ENCODE measurements at regions not wholly inside any gene's neighbourhood (a gene's known extent, or its start where the extent isn't known, plus 50 kb on each side); places are given as distances from the start of the nearest gene placed in this dataset.
A peak's percentile ranks its signal among the peaks of the same experiment; 100 is the strongest.

- BruUV-seq (replicated peaks) = no TSS peak
Observed at GRCh38 chr20:24303393-24304170, 165.8 kb upstream of the SYNDIG1 start.

DNA sequence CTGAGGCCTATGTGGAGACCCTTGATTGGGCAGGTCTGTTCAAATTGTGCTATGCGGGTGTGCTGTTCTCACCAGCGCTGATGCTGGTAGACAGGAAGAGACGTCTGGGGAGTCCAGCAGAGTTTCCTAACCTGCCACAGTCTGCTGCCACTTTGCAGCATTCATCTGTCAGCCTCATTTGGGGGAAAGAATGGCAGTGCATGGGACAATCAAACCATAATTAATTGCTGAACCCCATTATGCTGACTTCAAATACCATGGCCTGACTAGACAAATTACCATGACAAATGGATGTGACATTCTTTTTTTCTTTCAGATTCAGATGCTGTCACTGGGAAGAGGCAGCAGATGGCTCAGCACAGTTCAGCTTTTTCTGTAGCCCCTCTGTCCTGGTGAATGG is 171.4 kb upstream of the SYNDIG1 start:
- TF ChIP-seq EZH2 (IDR thresholded peaks at IDR 0.05; ENCODE audit: low read depth) = no peak
- TF ChIP-seq CTCF (conservative IDR thresholded peaks at IDR 0.05) = no peak
- ChIA-PET CTCF (no interaction called here), POLR2A (ENCODE audit: unreplicated experiment) (no interaction called here)
- no TSS peak for BruUV-seq (replicated peaks)
- H3K4me1 ChIP-seq (replicated peaks; ENCODE audit: insufficient read depth) = no peaks in the 10 kb centered on the region
- H3K4me3 ChIP-seq = no peak overlapping the region
- H4K20me1 ChIP-seq (ENCODE audit: insufficient read depth) = no peaks in the 10 kb centered on the region
- H3K9me2 ChIP-seq (ENCODE audit: insufficient read depth) = no peaks in the 10 kb centered on the region
- H3K36me3 ChIP-seq (ENCODE audit: low read depth) = no peaks in the 10 kb centered on the region
- no peak for DNase-seq
- no peak overlapping the region for H3K27ac ChIP-seq
- H3K79me2 ChIP-seq (ENCODE audit: low read depth) = no peaks in the 10 kb centered on the region
- no peak overlapping the region for H3K4me2 ChIP-seq
- intact Hi-C loops (cut with micrococcal nuclease; ENCODE audit: unreplicated experiment) = no loop called here
- H3F3A ChIP-seq (ENCODE audit: insufficient read depth, low read depth) = no peaks in the 10 kb centered on the region
- H2AFZ ChIP-seq = no peak overlapping the region
- H3K9me3 ChIP-seq (ENCODE audit: insufficient read depth, low read depth) = no peaks in the 10 kb centered on the region
- no peaks in the 10 kb centered on the region for H3K27me3 ChIP-seq (ENCODE audit: insufficient read depth, low read depth)

More at GRCh38 chr20:24303393-24304170, 165.8 kb upstream of the SYNDIG1 start:
- no peak for TF ChIP-seq CTCF (conservative IDR thresholded peaks at IDR 0.05)
- no peak overlapping the region for H2AFZ ChIP-seq
- no peaks in the 10 kb centered on the region; the same call in 1 of the 2 replicates for H3K9me3 ChIP-seq (ENCODE audit: insufficient read depth, low read depth)
- no peaks in the 10 kb centered on the region for H3K36me3 ChIP-seq (ENCODE audit: low read depth)
- CTCF ChIA-PET = no interaction called here
- intact Hi-C loops (cut with micrococcal nuclease; ENCODE audit: unreplicated experiment) = no loop called here
- no peaks in the 10 kb centered on the region for H3F3A ChIP-seq (ENCODE audit: insufficient read depth, low read depth)
- no peaks in the 10 kb centered on the region for H3K9me2 ChIP-seq (ENCODE audit: insufficient read depth)
- DNase-seq = no peak
- no peaks in the 10 kb centered on the region for H3K27me3 ChIP-seq (ENCODE audit: insufficient read depth, low read depth)
- H3K4me2 ChIP-seq = no peak overlapping the region
- no peaks in the 10 kb centered on the region for H3K4me1 ChIP-seq (replicated peaks; ENCODE audit: insufficient read depth)
- H4K20me1 ChIP-seq (ENCODE audit: insufficient read depth) = no peaks in the 10 kb centered on the region
- POLR2A ChIA-PET (ENCODE audit: unreplicated experiment) = no interaction called here
- H3K27ac ChIP-seq = no peak overlapping the region
- no peak overlapping the region for H3K4me3 ChIP-seq
- no peaks in the 10 kb centered on the region for H3K79me2 ChIP-seq (ENCODE audit: low read depth)

- TF ChIP-seq EZH2 (IDR thresholded peaks at IDR 0.05; ENCODE audit: low read depth) = no peak
- TF ChIP-seq CTCF (conservative IDR thresholded peaks at IDR 0.05) = no peak
- no TSS peak for BruUV-seq (replicated peaks)
- no peak overlapping the region for H2AFZ ChIP-seq
- H3K4me2 ChIP-seq = no peak overlapping the region
- H3K27me3 ChIP-seq (ENCODE audit: insufficient read depth, low read depth) = no peaks in the 10 kb centered on the region
- H3K27ac ChIP-seq = no peak overlapping the region
- ChIA-PET POLR2A (ENCODE audit: unreplicated experiment) (no interaction called here), CTCF (no interaction called here)
- no peaks in the 10 kb centered on the region for H3K79me2 ChIP-seq (ENCODE audit: low read depth)
- no peaks in the 10 kb centered on the region for H4K20me1 ChIP-seq (ENCODE audit: insufficient read depth)
- H3K4me1 ChIP-seq (replicated peaks; ENCODE audit: insufficient read depth) = no peaks in the 10 kb centered on the region
- H3K9me3 ChIP-seq (ENCODE audit: insufficient read depth, low read depth) = no peaks in the 10 kb centered on the region
- no peaks in the 10 kb centered on the region for H3K9me2 ChIP-seq (ENCODE audit: insufficient read depth)
- DNase-seq = peak in 1 of 2 experiments; percentile 56
- no peaks in the 10 kb centered on the region for H3K36me3 ChIP-seq (ENCODE audit: low read depth)
- intact Hi-C loops (cut with micrococcal nuclease; ENCODE audit: unreplicated experiment) = no loop called here
- no peaks in the 10 kb centered on the region for H3F3A ChIP-seq (ENCODE audit: insufficient read depth, low read depth)
- no peak overlapping the region for H3K4me3 ChIP-seq
Observed at GRCh38 chr20:24296477-24297261, 172.8 kb upstream of the SYNDIG1 start.
